ENCODE measurements at regions not wholly inside any gene's neighbourhood (a gene's known extent, or its start where the extent isn't known, plus 50 kb on each side); places are given as distances from the start of the nearest gene placed in this dataset.

DNA sequence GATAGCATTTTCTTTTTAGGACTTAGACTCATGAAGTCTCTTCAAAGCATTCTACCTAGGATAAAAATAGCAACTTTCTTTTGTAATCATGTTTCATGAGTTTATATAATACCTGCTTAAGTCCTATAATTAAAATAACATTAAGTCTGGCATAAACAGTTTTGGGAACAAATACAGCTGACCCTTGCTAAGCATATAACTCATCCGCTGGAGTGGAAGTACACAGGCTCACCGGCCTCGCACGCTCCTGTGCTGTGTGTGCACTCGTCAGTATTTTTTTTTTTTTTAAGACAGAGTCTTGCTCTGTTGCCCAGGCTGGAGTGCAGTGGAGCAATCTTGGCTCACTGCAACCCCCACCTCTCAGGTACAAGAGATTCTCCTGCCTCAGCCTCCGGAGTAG lies 221.8 kb downstream of the ADAMTS15 start:
- no peaks in the 10 kb centered on the region for H3K9me3 Mint-ChIP-seq (ENCODE audit: low read depth, unreplicated experiment)
- no peak overlapping the region for H3K27ac Mint-ChIP-seq (ENCODE audit: unreplicated experiment)
- BruUV-seq (replicated peaks) = no TSS peak
- H3K4me1 Mint-ChIP-seq (ENCODE audit: low read depth, unreplicated experiment) = no peaks in the 10 kb centered on the region
- TF ChIP-seq, protein P1, sequence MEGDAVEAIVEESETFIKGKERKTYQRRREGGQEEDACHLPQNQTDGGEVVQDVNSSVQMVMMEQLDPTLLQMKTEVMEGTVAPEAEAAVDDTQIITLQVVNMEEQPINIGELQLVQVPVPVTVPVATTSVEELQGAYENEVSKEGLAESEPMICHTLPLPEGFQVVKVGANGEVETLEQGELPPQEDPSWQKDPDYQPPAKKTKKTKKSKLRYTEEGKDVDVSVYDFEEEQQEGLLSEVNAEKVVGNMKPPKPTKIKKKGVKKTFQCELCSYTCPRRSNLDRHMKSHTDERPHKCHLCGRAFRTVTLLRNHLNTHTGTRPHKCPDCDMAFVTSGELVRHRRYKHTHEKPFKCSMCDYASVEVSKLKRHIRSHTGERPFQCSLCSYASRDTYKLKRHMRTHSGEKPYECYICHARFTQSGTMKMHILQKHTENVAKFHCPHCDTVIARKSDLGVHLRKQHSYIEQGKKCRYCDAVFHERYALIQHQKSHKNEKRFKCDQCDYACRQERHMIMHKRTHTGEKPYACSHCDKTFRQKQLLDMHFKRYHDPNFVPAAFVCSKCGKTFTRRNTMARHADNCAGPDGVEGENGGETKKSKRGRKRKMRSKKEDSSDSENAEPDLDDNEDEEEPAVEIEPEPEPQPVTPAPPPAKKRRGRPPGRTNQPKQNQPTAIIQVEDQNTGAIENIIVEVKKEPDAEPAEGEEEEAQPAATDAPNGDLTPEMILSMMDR (IDR thresholded peaks at IDR 0.05; ENCODE audit: unreplicated experiment) = no peak
- no peaks in the 10 kb centered on the region for H3K36me3 Mint-ChIP-seq (ENCODE audit: insufficient read depth, unreplicated experiment)
- no peak overlapping the region for H3K4me3 Mint-ChIP-seq (ENCODE audit: low read depth, unreplicated experiment)
- intact Hi-C loops (cut with micrococcal nuclease; ENCODE audit: unreplicated experiment) = loop anchor here (10.0 kb wide), 1 partner anchor 115 kb away; no protein-coding TSS in a partner anchor
- no peak for DNase-seq
- CTCF ChIA-PET = no interaction called here
- no peaks in the 10 kb centered on the region for H3K27me3 Mint-ChIP-seq (ENCODE audit: unreplicated experiment)

DNA sequence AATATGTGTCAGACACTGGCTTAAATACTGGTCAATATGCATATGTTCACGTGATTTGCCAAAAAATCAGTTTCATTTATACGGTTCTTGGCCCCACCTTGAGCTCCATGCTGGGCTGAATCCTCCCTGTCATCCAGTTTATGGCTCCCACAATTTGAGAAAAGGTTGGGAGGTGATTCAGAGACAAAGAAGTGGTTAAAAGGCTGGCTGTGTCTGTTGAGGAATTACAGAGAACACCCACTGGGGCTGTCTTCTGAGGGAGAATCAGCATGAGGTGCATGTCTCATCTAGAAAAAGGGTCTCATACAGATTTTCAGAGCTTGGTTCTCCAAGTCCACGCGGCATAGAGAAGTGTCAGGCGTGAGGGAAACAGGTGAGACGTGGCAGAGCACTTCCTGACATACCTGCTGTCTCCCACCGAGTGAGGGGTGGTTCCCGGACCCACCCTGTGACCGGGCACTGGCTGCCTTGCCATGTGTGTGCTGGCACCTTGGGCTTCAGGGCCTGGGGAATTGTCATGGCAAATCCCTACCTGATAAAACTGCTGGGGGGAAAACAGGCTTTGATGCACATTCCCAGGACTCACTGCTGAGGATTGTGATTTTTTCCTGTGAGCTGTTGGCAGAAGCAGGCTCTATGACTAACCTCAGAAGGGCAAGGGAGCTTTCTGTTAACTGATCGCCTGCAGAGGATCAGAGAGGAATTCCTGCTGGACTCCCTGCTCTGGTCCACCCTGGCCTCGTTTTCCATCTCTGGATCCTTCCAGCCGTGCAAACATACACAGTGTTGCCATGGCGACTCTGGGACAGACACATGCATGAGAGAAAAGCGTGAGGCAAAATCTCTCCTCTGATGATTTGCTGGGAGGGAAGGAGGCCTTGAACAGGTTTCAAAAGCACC lies 223.6 kb downstream of the ADAMTS15 start:
- Mint-ChIP-seq H3K36me3 (ENCODE audit: insufficient read depth, unreplicated experiment) (no peaks in the 10 kb centered on the region), H3K4me1 (ENCODE audit: low read depth, unreplicated experiment) (no peaks in the 10 kb centered on the region), H3K27me3 (ENCODE audit: unreplicated experiment) (no peaks in the 10 kb centered on the region), H3K9me3 (ENCODE audit: low read depth, unreplicated experiment) (no peaks in the 10 kb centered on the region), H3K4me3 (ENCODE audit: low read depth, unreplicated experiment) (no peak overlapping the region), H3K27ac (ENCODE audit: unreplicated experiment) (no peak overlapping the region)
- CTCF ChIA-PET = no interaction called here
- TF ChIP-seq, protein P1 (IDR thresholded peaks at IDR 0.05; ENCODE audit: unreplicated experiment) = no peak
- intact Hi-C loops (cut with micrococcal nuclease; ENCODE audit: unreplicated experiment) = loop anchor here (10.0 kb wide), 1 partner anchor 113 kb away; no protein-coding TSS in a partner anchor
- DNase-seq = no peak
- no TSS peak for BruUV-seq (replicated peaks)

DNA sequence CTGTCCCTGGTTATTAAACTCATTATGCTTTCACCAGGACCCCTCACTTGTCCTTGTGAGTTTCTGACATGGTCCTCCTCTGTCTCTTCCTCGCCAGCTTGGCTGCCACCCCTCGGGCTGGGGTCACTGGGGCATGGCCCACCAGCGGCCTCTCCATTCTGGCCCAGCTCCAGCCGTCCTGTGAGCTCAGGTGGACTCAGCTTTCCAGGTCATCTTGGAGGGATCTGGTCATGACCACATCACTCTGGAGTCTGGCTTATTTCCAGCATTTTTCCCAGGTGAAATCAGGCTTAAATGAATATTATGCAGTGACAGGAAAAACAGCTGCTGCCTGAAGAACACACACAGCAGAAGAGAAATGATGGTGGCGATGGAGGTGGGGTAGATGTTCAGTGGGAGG lies 224.5 kb downstream of the ADAMTS15 start:
- Mint-ChIP-seq H3K9me3 (ENCODE audit: low read depth, unreplicated experiment) (no peaks in the 10 kb centered on the region), H3K4me1 (ENCODE audit: low read depth, unreplicated experiment) (no peaks in the 10 kb centered on the region), H3K27me3 (ENCODE audit: unreplicated experiment) (no peaks in the 10 kb centered on the region), H3K4me3 (ENCODE audit: low read depth, unreplicated experiment) (no peak overlapping the region), H3K36me3 (ENCODE audit: insufficient read depth, unreplicated experiment) (no peaks in the 10 kb centered on the region), H3K27ac (ENCODE audit: unreplicated experiment) (no peak overlapping the region)
- DNase-seq = no peak
- intact Hi-C loops (cut with micrococcal nuclease; ENCODE audit: unreplicated experiment) = loop anchor here (10.0 kb wide), 1 partner anchor 112 kb away; no protein-coding TSS in a partner anchor
- BruUV-seq (replicated peaks) = no TSS peak
- CTCF ChIA-PET = interaction anchor here (0.6 to 0.8 kb wide), 2 partner anchors 37 to 556 kb away, joined by 3 to 4 read pairs; no protein-coding TSS in a partner anchor
- TF ChIP-seq, protein P1 (IDR thresholded peaks at IDR 0.05; ENCODE audit: unreplicated experiment) = no peak

DNA sequence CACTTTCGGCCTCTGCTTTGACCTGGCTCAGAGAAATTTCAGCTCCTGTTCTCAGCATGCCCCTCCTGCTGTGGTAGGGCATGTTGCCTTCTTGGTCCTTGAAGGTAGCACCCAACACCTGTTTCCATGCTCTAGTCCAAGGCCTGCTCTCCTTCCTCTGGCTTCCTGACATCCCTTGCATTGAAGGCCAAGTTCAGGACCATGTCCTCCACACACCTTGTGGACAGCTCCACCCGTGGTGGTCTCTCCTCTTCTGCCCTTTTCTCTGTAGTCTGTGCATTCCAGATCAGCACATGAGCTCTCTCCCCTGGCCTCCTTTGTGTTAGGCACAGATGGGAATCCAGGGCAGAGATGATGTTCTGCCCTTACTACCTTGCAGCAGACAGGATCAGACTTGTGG lies 225.3 kb downstream of the ADAMTS15 start:
- Mint-ChIP-seq H3K27me3 (ENCODE audit: unreplicated experiment) (no peaks in the 10 kb centered on the region), H3K4me1 (ENCODE audit: low read depth, unreplicated experiment) (no peaks in the 10 kb centered on the region), H3K9me3 (ENCODE audit: low read depth, unreplicated experiment) (peaks cover under 1% of the 10 kb centered on the region), H3K4me3 (ENCODE audit: low read depth, unreplicated experiment) (no peak overlapping the region), H3K36me3 (ENCODE audit: insufficient read depth, unreplicated experiment) (no peaks in the 10 kb centered on the region), H3K27ac (ENCODE audit: unreplicated experiment) (no peak overlapping the region)
- CTCF ChIA-PET = interaction anchor here (0.8 kb wide), 1 partner anchor 37 kb away, joined by 4 read pairs; no protein-coding TSS in a partner anchor
- no peak for DNase-seq
- TF ChIP-seq, protein P1 (IDR thresholded peaks at IDR 0.05; ENCODE audit: unreplicated experiment) = no peak
- no TSS peak for BruUV-seq (replicated peaks)
- intact Hi-C loops (cut with micrococcal nuclease; ENCODE audit: unreplicated experiment) = loop anchor here (10.0 kb wide), 1 partner anchor 111 kb away; no protein-coding TSS in a partner anchor

Measured in Calu3 (cell line).